ENCODE measurements at regions not wholly inside any gene's neighbourhood (a gene's known extent, or its start where the extent isn't known, plus 50 kb on each side); places are given as distances from the start of the nearest gene placed in this dataset.

GRCh38 chr18:46398625-46399024 is 258.4 kb downstream of the LOXHD1 start:
- no peak for TF ChIP-seq CTCF (IDR thresholded peaks at IDR 0.05)
- TF ChIP-seq ZFX (IDR thresholded peaks at IDR 0.05; ENCODE audit: borderline replicate concordance), result no peak

Measured in 22Rv1 (cell line).